ENCODE measurements at regions not wholly inside any gene's neighbourhood (a gene's known extent, or its start where the extent isn't known, plus 50 kb on each side); places are given as distances from the start of the nearest gene placed in this dataset.

GRCh38 chr1:108033550-108033951 is 68.6 kb upstream of the VAV3 start:
- TF ChIP-seq CTCF (conservative IDR thresholded peaks at IDR 0.05; ENCODE audit: low read depth, low read length) (no peak), SMC3 (IDR thresholded peaks at IDR 0.05; ENCODE audit: low read depth, low read length) (no peak), RAD21 (IDR thresholded peaks at IDR 0.05; ENCODE audit: low read length) (no peak), POLR2A (IDR thresholded peaks at IDR 0.05; ENCODE audit: low read depth, low read length) (no peak)
